ENCODE measurements at regions not wholly inside any gene's neighbourhood (a gene's known extent, or its start where the extent isn't known, plus 50 kb on each side); places are given as distances from the start of the nearest gene placed in this dataset.
"Not testable (repeated sequence)": the region's sequence is repeated elsewhere in the genome, so short reads cannot be mapped to it uniquely, and the experiment has no call there.

GRCh38 chr2:238531017-238531645, 104.4 kb downstream of the ASB1 start:
- not testable (repeated sequence) for TF ChIP-seq CTCF, POLR2A, POLR2AphosphoS5, EP300 (IDR thresholded peaks at IDR 0.05)

All from gastroesophageal sphincter (tissue), 3 donors.